Activated T-cell treated with anti-CD3 and anti-CD28 coated beads, Interleukin-2, amount 50 U/mL, for 4 hours (primary cell): ENCODE measurements at regions not wholly inside any gene's neighbourhood (a gene's known extent, or its start where the extent isn't known, plus 50 kb on each side); places are given as distances from the start of the nearest gene placed in this dataset.

Source experiments
- ATAC-seq, 2 donors: fragments of 200-7000 bp; cut with Tn5 transposase; one replicate each; pipeline ENCODE4 v1.10.0; 2021
- DNase-seq: peaks from one replicate; pipeline ENCODE4 v3.0.0-alpha.2; 2020
- H3K27me3 Mint-ChIP-seq: one replicate; pipeline ENCODE4 v1.8.0; 2021; ENCODE audit warnings: low read depth, mixed read lengths
- H3K36me3 Mint-ChIP-seq: one replicate; pipeline ENCODE4 v1.8.0; 2022; ENCODE audit warnings: mixed read lengths; ENCODE audit not compliant: insufficient read depth
- H3K4me1 Mint-ChIP-seq: one replicate; pipeline ENCODE4 v1.8.0; 2021; ENCODE audit warnings: low read depth, mixed read lengths
- H3K4me3 Mint-ChIP-seq: one replicate; pipeline ENCODE4 v1.8.0; 2021; ENCODE audit warnings: mild to moderate bottlenecking, moderate library complexity, mixed read lengths
- H3K9me3 Mint-ChIP-seq: one replicate; pipeline ENCODE4 v1.8.0; 2021; ENCODE audit warnings: mixed read lengths

DNA sequence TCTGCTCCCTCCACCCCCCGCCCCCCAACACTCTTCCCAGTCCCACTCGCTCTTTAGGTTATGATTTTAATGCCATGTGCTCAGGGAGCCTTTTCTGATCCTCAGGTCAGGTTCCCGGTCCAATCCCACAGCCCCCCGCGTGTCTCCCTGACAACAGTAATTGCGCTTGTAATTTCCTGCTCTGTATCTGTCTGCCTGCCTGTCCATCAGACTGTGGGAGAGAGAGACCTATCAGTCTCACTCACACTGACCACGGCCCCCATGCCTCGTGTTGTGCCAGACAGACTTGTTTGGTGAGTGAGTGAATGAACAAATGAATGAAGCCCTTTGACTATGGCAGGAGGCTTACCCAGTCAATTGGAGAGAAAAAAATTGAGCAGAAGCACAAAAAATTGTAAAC is 50.8 kb upstream of the ECE1 start:
- Mint-ChIP-seq H3K4me1 (peaks cover 74% of the 10 kb centered on the region), H3K9me3 (no peaks in the 10 kb centered on the region), H3K27me3 (no peaks in the 10 kb centered on the region), H3K4me3 (peak overlapping the region; percentile 2), H3K36me3 (peaks cover 10% of the 10 kb centered on the region)
- no peak for ATAC-seq
- DNase-seq: no peak

DNA sequence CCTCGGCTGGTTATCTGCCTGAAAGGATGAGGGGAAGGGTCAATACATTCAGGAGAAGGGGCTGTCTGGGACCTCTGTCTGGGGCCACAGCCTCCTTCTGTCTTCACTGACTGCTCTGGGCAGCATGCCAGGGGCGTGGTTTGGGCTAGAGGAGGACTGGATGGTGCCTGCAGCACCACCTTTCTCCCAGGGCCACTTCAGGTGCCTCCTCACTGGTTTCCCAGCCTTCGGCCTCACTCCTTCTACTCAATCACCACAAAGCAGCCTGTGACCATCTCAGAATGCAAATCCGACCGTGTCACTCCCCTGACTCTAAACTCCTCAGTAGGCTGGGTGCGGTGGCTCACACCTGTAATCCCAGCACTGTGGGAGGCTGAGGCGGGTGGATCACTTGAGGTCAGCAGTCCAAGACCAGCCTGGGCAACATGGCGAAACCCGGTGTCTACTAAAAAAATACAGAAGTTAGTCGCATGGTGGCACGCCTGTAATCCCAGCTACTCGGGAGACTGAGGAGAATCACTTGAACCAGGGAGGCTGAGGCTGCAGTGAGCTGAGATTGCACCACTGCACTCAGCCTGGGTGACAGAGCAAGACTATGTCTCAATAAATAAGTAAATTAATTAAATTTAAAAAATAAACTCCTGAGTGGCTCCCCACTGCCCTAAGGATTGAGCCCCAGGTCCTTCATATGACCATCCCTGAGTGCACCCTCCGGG is 50.1 kb upstream of the ECE1 start:
- Mint-ChIP-seq H3K27me3 (no peaks in the 10 kb centered on the region), H3K4me3 (no peak overlapping the region), H3K4me1 (peaks cover 80% of the 10 kb centered on the region), H3K36me3 (peaks cover 10% of the 10 kb centered on the region), H3K9me3 (no peaks in the 10 kb centered on the region)
- ATAC-seq (no peak), DNase-seq (no peak)
